D721Med (cell line): ENCODE measurements at regions not wholly inside any gene's neighbourhood (a gene's known extent, or its start where the extent isn't known, plus 50 kb on each side); places are given as distances from the start of the nearest gene placed in this dataset.

ENCODE experiments used
- DNase-seq: peaks from one replicate; pipeline ENCODE4 v3.0.0; 2011; ENCODE audit warnings: low spot score; ENCODE audit not compliant: insufficient read length
- FAIRE-seq: peaks from 2 replicates; lab custom pipeline; 2011; peaks lifted over from hg19 to GRCh38; lab: Jason Lieb, UNC
- TF ChIP-seq, protein P1 (sequence below): IDR thresholded peaks from 2 replicates; pipeline ENCODE4 v1.5.1; 2012; ENCODE audit warnings: mild to moderate bottlenecking, control low read depth; ENCODE audit not compliant: insufficient read depth; ENCODE audit errors: missing control alignments

DNA sequence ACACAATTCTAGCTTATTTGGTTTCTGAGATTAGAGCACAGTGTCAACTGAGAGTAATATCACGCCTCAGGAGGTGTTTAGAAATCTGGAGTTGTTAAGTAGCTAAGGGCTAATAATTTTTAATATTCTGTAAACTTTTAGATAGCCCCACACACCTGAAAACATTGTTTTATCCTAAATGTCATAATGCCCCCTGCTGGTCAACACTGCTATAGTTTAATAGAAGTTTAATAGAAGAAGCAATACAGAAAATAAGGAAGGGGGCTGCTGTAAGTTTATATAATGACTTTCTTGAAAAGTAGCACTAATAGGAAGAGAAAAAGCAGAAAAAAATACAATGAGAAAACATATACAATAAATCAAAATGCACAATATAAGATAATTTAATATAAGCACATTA, 516.4 kb upstream of the PCDH11Y start:
- DNase-seq (no peak), FAIRE-seq (no peak)
- TF ChIP-seq, protein P1, sequence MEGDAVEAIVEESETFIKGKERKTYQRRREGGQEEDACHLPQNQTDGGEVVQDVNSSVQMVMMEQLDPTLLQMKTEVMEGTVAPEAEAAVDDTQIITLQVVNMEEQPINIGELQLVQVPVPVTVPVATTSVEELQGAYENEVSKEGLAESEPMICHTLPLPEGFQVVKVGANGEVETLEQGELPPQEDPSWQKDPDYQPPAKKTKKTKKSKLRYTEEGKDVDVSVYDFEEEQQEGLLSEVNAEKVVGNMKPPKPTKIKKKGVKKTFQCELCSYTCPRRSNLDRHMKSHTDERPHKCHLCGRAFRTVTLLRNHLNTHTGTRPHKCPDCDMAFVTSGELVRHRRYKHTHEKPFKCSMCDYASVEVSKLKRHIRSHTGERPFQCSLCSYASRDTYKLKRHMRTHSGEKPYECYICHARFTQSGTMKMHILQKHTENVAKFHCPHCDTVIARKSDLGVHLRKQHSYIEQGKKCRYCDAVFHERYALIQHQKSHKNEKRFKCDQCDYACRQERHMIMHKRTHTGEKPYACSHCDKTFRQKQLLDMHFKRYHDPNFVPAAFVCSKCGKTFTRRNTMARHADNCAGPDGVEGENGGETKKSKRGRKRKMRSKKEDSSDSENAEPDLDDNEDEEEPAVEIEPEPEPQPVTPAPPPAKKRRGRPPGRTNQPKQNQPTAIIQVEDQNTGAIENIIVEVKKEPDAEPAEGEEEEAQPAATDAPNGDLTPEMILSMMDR: peak; percentile 35
